Suprapubic skin (tissue), 4 donors: ENCODE measurements at regions not wholly inside any gene's neighbourhood (a gene's known extent, or its start where the extent isn't known, plus 50 kb on each side); places are given as distances from the start of the nearest gene placed in this dataset.

ENCODE experiments used
- DNase-seq, 2 donors: peaks; one replicate each; pipeline ENCODE4 v3.0.0-alpha.2; 2019; ENCODE audit warnings: low spot score in 2 of 2
- H3K27ac ChIP-seq: fragments of 200-600 bp; sonication (generic); one replicate; pipeline ENCODE4 v1.5.1; 2019
- H3K27me3 ChIP-seq: fragments of 200-600 bp; sonication (generic); one replicate; pipeline ENCODE4 v1.5.1; 2019
- H3K36me3 ChIP-seq: fragments of 200-600 bp; sonication (generic); one replicate; pipeline ENCODE4 v1.5.1; 2019
- H3K4me1 ChIP-seq: fragments of 200-600 bp; sonication (generic); one replicate; pipeline ENCODE4 v1.5.1; 2019
- H3K4me3 ChIP-seq: fragments of 200-600 bp; sonication (generic); one replicate; pipeline ENCODE4 v1.5.1; 2019; ENCODE audit warnings: mild to moderate bottlenecking
- H3K9me3 ChIP-seq: fragments of 200-600 bp; sonication (generic); one replicate; pipeline ENCODE4 v1.5.1; 2019
- CTCF ChIP-seq, 2 donors: fragments of 200-600 bp in 1 of 2; fragments of 450-650 bp in 1 of 2; sonication (generic) in 1 of 2; IDR thresholded peaks; one replicate each; pipeline ENCODE4 v1.5.1; 2016 to 2019; ENCODE audit warnings: antibody characterized with exemption in 2 of 2, mild to moderate bottlenecking in 1 of 2, moderate library complexity in 1 of 2
- EP300 ChIP-seq: sonication (generic); formaldehyde crosslinking; IDR thresholded peaks from one replicate; pipeline ENCODE4 v1.6.1; 2017; ENCODE audit warnings: antibody characterized with exemption
- POLR2A ChIP-seq, 2 donors: fragments of 450-650 bp; IDR thresholded peaks; one replicate each; pipeline ENCODE4 v1.6.1; 2017; ENCODE audit warnings: antibody characterized with exemption in 2 of 2, mild to moderate bottlenecking in 2 of 2, moderate library complexity in 2 of 2
- POLR2AphosphoS5 ChIP-seq, 3 donors: sonication (generic); formaldehyde crosslinking; IDR thresholded peaks; one replicate each; pipeline ENCODE4 v1.6.1; 2017; ENCODE audit warnings: antibody characterized with exemption in 3 of 3
- WGBS: methylation state at CpG from one replicate; pipeline ENCODE4 v1.1.5; 2018; 5-methylcytosine and 5-hydroxymethylcytosine counted together

- TF ChIP-seq EP300 (no peak), POLR2A (IDR thresholded peaks at IDR 0.05) (no peak), CTCF (IDR thresholded peaks at IDR 0.05) (no peak), POLR2AphosphoS5 (IDR thresholded peaks at IDR 0.05) (no peak)
- 52% methylated on average over 1 of the region's 1 CpG for WGBS
- no peak overlapping the region for H3K27ac ChIP-seq
- H3K27me3 ChIP-seq, result no peaks in the 10 kb centered on the region
- H3K9me3 ChIP-seq, result no peaks in the 10 kb centered on the region
- no peaks in the 10 kb centered on the region for H3K4me1 ChIP-seq
- no peak for DNase-seq
- no peaks in the 10 kb centered on the region for H3K36me3 ChIP-seq
- no peak overlapping the region for H3K4me3 ChIP-seq
These were observed 621.4 kb downstream of the PDCD6IP start for GRCh38 chr3:34419801-34420200.

GRCh38 chr3:34421762-34422161 lies 623.3 kb downstream of the PDCD6IP start:
- WGBS, result 82% methylated on average over 2 of the region's 2 CpGs
- H3K9me3 ChIP-seq, result peaks cover 7% of the 10 kb centered on the region
- TF ChIP-seq CTCF (IDR thresholded peaks at IDR 0.05) (no peak), POLR2A (IDR thresholded peaks at IDR 0.05) (no peak), POLR2AphosphoS5 (IDR thresholded peaks at IDR 0.05) (no peak), EP300 (no peak)

DNA sequence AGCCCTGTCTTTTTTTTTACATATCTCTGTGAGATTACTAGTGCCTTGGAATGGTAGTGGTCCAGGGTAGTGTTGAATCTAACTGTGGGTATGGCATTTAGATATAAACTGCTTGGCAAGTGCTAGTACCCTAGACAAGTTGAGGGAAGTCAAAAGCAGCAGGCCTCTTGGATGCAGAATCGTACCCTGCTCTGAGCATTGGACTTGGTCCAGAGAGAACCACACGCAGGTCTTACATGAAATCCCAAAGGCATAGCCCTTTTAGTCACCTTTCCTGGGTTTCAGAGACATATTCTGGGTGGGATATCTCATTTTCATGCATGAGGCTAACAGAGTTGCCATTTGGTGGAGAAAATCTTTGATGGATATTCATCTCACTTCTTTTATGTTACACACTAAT lies 641.4 kb downstream of the PDCD6IP start:
- Histone ChIP-seq H3K27ac (no peak overlapping the region), H3K27me3 (no peaks in the 10 kb centered on the region), H3K4me3 (no peak overlapping the region), H3K4me1 (no peaks in the 10 kb centered on the region), H3K9me3 (peaks cover 14% of the 10 kb centered on the region), H3K36me3 (no peaks in the 10 kb centered on the region)
- TF ChIP-seq POLR2AphosphoS5 (IDR thresholded peaks at IDR 0.05), result no peak
- TF ChIP-seq CTCF (IDR thresholded peaks at IDR 0.05), result no peak
- no peak for TF ChIP-seq EP300
- no peak for TF ChIP-seq POLR2A (IDR thresholded peaks at IDR 0.05)
- WGBS, result 50% methylated on average over 2 of the region's 2 CpGs
- DNase-seq, result no peak

More at GRCh38 chr3:34421762-34422161, 623.3 kb downstream of the PDCD6IP start:
- H3K4me3 ChIP-seq, result no peak overlapping the region
- no peak overlapping the region for H3K27ac ChIP-seq
- no peak for DNase-seq
- H3K4me1 ChIP-seq, result no peaks in the 10 kb centered on the region
- H3K36me3 ChIP-seq, result no peaks in the 10 kb centered on the region
- H3K27me3 ChIP-seq, result no peaks in the 10 kb centered on the region

GRCh38 chr3:34444137-34444536 lies 645.7 kb downstream of the PDCD6IP start:
- Histone ChIP-seq H3K27me3 (no peaks in the 10 kb centered on the region), H3K27ac (no peak overlapping the region), H3K36me3 (no peaks in the 10 kb centered on the region), H3K4me3 (no peak overlapping the region), H3K9me3 (peaks cover 18% of the 10 kb centered on the region), H3K4me1 (no peaks in the 10 kb centered on the region)
- DNase-seq, result no peak
- TF ChIP-seq POLR2A (IDR thresholded peaks at IDR 0.05) (no peak), EP300 (no peak), POLR2AphosphoS5 (IDR thresholded peaks at IDR 0.05) (no peak), CTCF (IDR thresholded peaks at IDR 0.05) (no peak)

GRCh38 chr3:34449305-34449704 lies 650.9 kb downstream of the PDCD6IP start:
- no peaks in the 10 kb centered on the region for H3K27me3 ChIP-seq
- no peak for TF ChIP-seq POLR2A (IDR thresholded peaks at IDR 0.05)
- TF ChIP-seq CTCF (IDR thresholded peaks at IDR 0.05), result no peak
- no peak for TF ChIP-seq EP300
- no peak for TF ChIP-seq POLR2AphosphoS5 (IDR thresholded peaks at IDR 0.05)
- H3K27ac ChIP-seq, result no peak overlapping the region
- no peaks in the 10 kb centered on the region for H3K36me3 ChIP-seq
- no peak for DNase-seq
- H3K4me1 ChIP-seq, result no peaks in the 10 kb centered on the region
- WGBS, result 63% methylated on average over 3 of the region's 3 CpGs
- peaks cover 5% of the 10 kb centered on the region for H3K9me3 ChIP-seq
- H3K4me3 ChIP-seq, result no peak overlapping the region
